ENCODE measurements at regions not wholly inside any gene's neighbourhood (a gene's known extent, or its start where the extent isn't known, plus 50 kb on each side); places are given as distances from the start of the nearest gene placed in this dataset.

GRCh38 chr4:81827577-81828202 lies 356.0 kb upstream of the RASGEF1B start:
- Histone ChIP-seq H3K23me2 (ENCODE audit: low read depth, low read length) (no peaks in the 10 kb centered on the region), H4K20me1 (replicated peaks in 1 of 2; ENCODE audit: control insufficient read depth in 1 of 2, insufficient read depth in 2 of 2, low read length in 2 of 2) (no peaks in the 10 kb centered on the region), H3K56ac (replicated peaks; ENCODE audit: insufficient read length, low read depth, low read length) (no peak overlapping the region), H2AFZ (ENCODE audit: low read length) (no peak overlapping the region), H2BK20ac (ENCODE audit: low read length) (no peak overlapping the region), H3K4me1 (replicated peaks in 1 of 4; ENCODE audit: control insufficient read depth in 3 of 4, insufficient read depth in 4 of 4, low read length in 3 of 4) (no peaks in the 10 kb centered on the region), H4K8ac (ENCODE audit: extremely low read depth, insufficient read depth, low read length) (no peak overlapping the region), H3K4ac (replicated peaks; ENCODE audit: insufficient read length, low read depth, low read length) (no peak overlapping the region), H2BK12ac (ENCODE audit: low read depth, low read length) (no peak overlapping the region), H3K36me3 (ENCODE audit: control insufficient read depth in 2 of 4, insufficient read depth in 4 of 4, low read length in 3 of 4) (no peaks in the 10 kb centered on the region), H2BK5ac (ENCODE audit: low read depth, low read length) (no peak overlapping the region), H2BK15ac (ENCODE audit: low read length) (no peak overlapping the region), H4K91ac (replicated peaks; ENCODE audit: insufficient read length, low read length) (no peak overlapping the region), H2BK120ac (replicated peaks; ENCODE audit: low read depth, low read length) (no peak overlapping the region), H3K18ac (ENCODE audit: extremely low read depth, low read length) (no peak overlapping the region), H3K79me2 (ENCODE audit: control insufficient read depth in 1 of 2, insufficient read depth in 2 of 2, low read length in 2 of 2) (no peaks in the 10 kb centered on the region), H3K27ac (ENCODE audit: low read depth, low read length) (no peak overlapping the region), H3K79me1 (ENCODE audit: low read depth, low read length) (no peaks in the 10 kb centered on the region), H3K4me3 (ENCODE audit: extremely low read depth in 1 of 4, insufficient read depth in 2 of 4, low read depth in 3 of 4, low read length in 4 of 4) (no peak overlapping the region), H3K4me2 (ENCODE audit: insufficient read depth in 1 of 2, low read depth in 2 of 2, low read length in 2 of 2) (no peak overlapping the region), H3K23ac (ENCODE audit: insufficient read length) (no peak overlapping the region), H2AK5ac (ENCODE audit: low read depth, low read length) (no peak overlapping the region), H3K14ac (ENCODE audit: insufficient read length) (no peak overlapping the region), H3K9me3 (ENCODE audit: insufficient read depth in 2 of 2, low read depth in 1 of 2, low read length in 1 of 2) (no peaks in the 10 kb centered on the region), H3K9ac (replicated peaks in 1 of 4; ENCODE audit: extremely low read depth in 1 of 4, low read depth in 3 of 4, low read length in 3 of 4) (no peak overlapping the region), H4K5ac (ENCODE audit: insufficient read length, low read depth, low read length) (no peak overlapping the region), H3K27me3 (replicated peaks in 1 of 4; ENCODE audit: control insufficient read depth in 3 of 4, extremely low read depth in 1 of 4, insufficient read depth in 3 of 4, low read length in 3 of 4) (no peaks in the 10 kb centered on the region)
- FAIRE-seq (no peak), DNase-seq (ENCODE audit: low read depth in 1 of 2, low spot score in 2 of 2) (no peak)
- POLR2A ChIA-PET (ENCODE audit: partially characterized antibody) = no interaction called here
- CTCF ChIA-PET (ENCODE audit: partially characterized antibody) = interaction anchor here (0.6 to 1.5 kb wide), 2 partner anchors 65 to 86 kb away, joined by 3 to 4 read pairs; no protein-coding TSS in a partner anchor
- 94% methylated on average over 4 of the region's 4 CpGs; no CpG with 5 or more reads in 1 of the 2 experiments for WGBS, 2 experiments (ENCODE audit: extremely low coverage in 1 of 2, insufficient coverage in 1 of 2, insufficient read length in 1 of 2, insufficient replicate concordance in 2 of 2, low coverage in 1 of 2, low lambda C conversion rate in 2 of 2, missing lambda C conversion rate in 1 of 2)
- no peak for TF ChIP-seq POU5F1 (IDR thresholded peaks at IDR 0.05; ENCODE audit: low read depth, low read length)
- TF ChIP-seq BRCA1 (IDR thresholded peaks at IDR 0.05; ENCODE audit: low read depth, low read length) = no peak
- no peak for TF ChIP-seq ATF2 (IDR thresholded peaks at IDR 0.05; ENCODE audit: low read length)
- no peak for TF ChIP-seq CREB1 (IDR thresholded peaks at IDR 0.05)
- no peak for TF ChIP-seq CBX8 (IDR thresholded peaks at IDR 0.05; ENCODE audit: borderline replicate concordance, low read depth, low read length)
- TF ChIP-seq YY1 (IDR thresholded peaks at IDR 0.05; ENCODE audit: low read depth, low read length) = no peak
- no peak for TF ChIP-seq RNF2 (IDR thresholded peaks at IDR 0.05; ENCODE audit: borderline replicate concordance, low read depth, low read length, missing control alignments, poor library complexity, severe bottlenecking)
- TF ChIP-seq SP4 (IDR thresholded peaks at IDR 0.05; ENCODE audit: low read length) = no peak
- TF ChIP-seq SP2 (IDR thresholded peaks at IDR 0.05; ENCODE audit: low read length) = no peak
- TF ChIP-seq KDM4A (IDR thresholded peaks at IDR 0.05; ENCODE audit: low read depth, low read length, severe bottlenecking) = no peak
- TF ChIP-seq TAF1 (IDR thresholded peaks at IDR 0.05; ENCODE audit: low read depth, low read length) = no peak
- TF ChIP-seq SIRT6 (IDR thresholded peaks at IDR 0.05; ENCODE audit: low read length) = no peak
- TF ChIP-seq KDM5A (IDR thresholded peaks at IDR 0.05; ENCODE audit: low read length) = no peak

All from H1 (cell line).